HepG2 (cell line): ENCODE measurements at regions not wholly inside any gene's neighbourhood (a gene's known extent, or its start where the extent isn't known, plus 50 kb on each side); places are given as distances from the start of the nearest gene placed in this dataset.

ENCODE experiments used
- ATAC-seq: fragments of 200-7000 bp; cut with Tn5 transposase; 3 replicates; pipeline ENCODE4 v1.9.1; 2020; ENCODE audit warnings: mild to moderate bottlenecking, moderate library complexity
- BruUV-seq: library from RNA; stranded (reverse); fragments of 400-500 nt; replicated peaks from 2 replicates; lab custom pipeline; 2021; lab: Mats Ljungman, UMichigan
- CTCF ChIA-PET: fragments of 300-600 bp; formaldehyde crosslinking; extraction: SDS; loops from one replicate; lab custom pipeline; 2021; ENCODE audit warnings: low total read pairs, inconsistent platforms, low intra/inter-chr PET ratio; lab: Yijun Ruan, JAX
- POLR2A ChIA-PET: fragments of 350-600 bp; sonication (Branson Sonifier 250); formaldehyde crosslinking; loops from one replicate; lab custom pipeline; 2020; ENCODE audit warnings: antibody characterized with exemption, inconsistent platforms; lab: Yijun Ruan, JAX
- DNase-seq: peaks from one replicate; pipeline ENCODE4 v3.0.0-alpha.2; 2015; ENCODE audit warnings: low spot score
- FAIRE-seq: peaks from 3 replicates; lab custom pipeline; 2011; peaks lifted over from hg19 to GRCh38; lab: Jason Lieb, UNC
- H2AFZ ChIP-seq: one replicate; pipeline ENCODE4 v1.6.1; 2011; ENCODE audit warnings: low read length, inconsistent platforms
- H3K27ac ChIP-seq: fragments of 300-600 bp; 3 replicates; pipeline ENCODE4 v1.8.0; 2011; ENCODE audit warnings: mixed run types, mild to moderate bottlenecking, mixed read lengths, low read length, inconsistent platforms; ENCODE audit not compliant: insufficient read depth; ENCODE audit errors: extremely low read length
- H3K27me3 ChIP-seq, 2 experiments: fragments of 200-600 bp in 1 of 2; 2 replicates in 1 of 2; 3 replicates in 1 of 2; pipeline versions ENCODE4 v1.6.0 to v1.8.0; 2011; ENCODE audit warnings: low read length in 2 of 2, mild to moderate bottlenecking in 2 of 2, moderate library complexity in 2 of 2, inconsistent platforms in 1 of 2; ENCODE audit not compliant: insufficient read depth in 2 of 2, control insufficient read depth in 1 of 2
- H3K36me3 ChIP-seq, 2 experiments: fragments of 200-600 bp in 1 of 2; replicated peaks in 1 of 2; 2 replicates in 1 of 2; 3 replicates in 1 of 2; pipeline versions ENCODE4 v1.5.1 to v1.8.0; 2011; ENCODE audit warnings: low read length in 2 of 2, inconsistent platforms in 1 of 2; ENCODE audit not compliant: insufficient read depth in 2 of 2, control insufficient read depth in 1 of 2
- H3K4me1 ChIP-seq: 2 replicates; pipeline ENCODE4 v1.5.1; 2012; ENCODE audit warnings: low read length, inconsistent platforms; ENCODE audit not compliant: insufficient read depth
- H3K4me2 ChIP-seq: 2 replicates; pipeline ENCODE4 v1.6.0; 2011; ENCODE audit warnings: low read depth, low read length, inconsistent platforms
- H3K4me3 ChIP-seq, 3 experiments: fragments of 200-600 bp in 1 of 3; sonication (generic), shearing (Covaris generic) in 1 of 3; replicated peaks in 1 of 3; 2 replicates each; pipeline ENCODE4 v1.5.1; 2011 to 2016; ENCODE audit warnings: low read length in 3 of 3, inconsistent platforms in 2 of 3, low read depth in 2 of 3, mild to moderate bottlenecking in 2 of 3, control low read depth in 1 of 3, mixed read lengths in 1 of 3; ENCODE audit not compliant: insufficient read depth in 1 of 3
- H3K79me2 ChIP-seq: one replicate; pipeline ENCODE4 v1.6.1; 2011; ENCODE audit warnings: low read length, inconsistent platforms; ENCODE audit not compliant: insufficient read depth
- H3K9ac ChIP-seq: 2 replicates; pipeline ENCODE4 v1.6.0; 2011; ENCODE audit warnings: mild to moderate bottlenecking, low read depth, low read length, inconsistent platforms; ENCODE audit not compliant: insufficient read depth
- H3K9me3 ChIP-seq: 2 replicates; pipeline ENCODE4 v1.5.1; 2012; ENCODE audit warnings: mild to moderate bottlenecking, low read length
- H4K20me1 ChIP-seq: 2 replicates; pipeline ENCODE4 v1.6.0; 2011; ENCODE audit warnings: inconsistent platforms, mild to moderate bottlenecking, low read length, moderate library complexity; ENCODE audit not compliant: insufficient read depth
- CCAR2 ChIP-seq: fragments of 200-400 bp; formaldehyde crosslinking; optimal IDR thresholded peaks from 2 replicates; pipeline ENCODE3; 2018; ENCODE audit warnings: low read depth, mild to moderate bottlenecking, low read length, moderate library complexity
- EED ChIP-seq: sonication (generic); formaldehyde crosslinking; IDR thresholded peaks from 2 replicates; pipeline ENCODE4 v1.5.0; 2020; ENCODE audit warnings: mild to moderate bottlenecking, missing genetic modification reagents
- HNRNPUL1 ChIP-seq: fragments of 200-400 bp; formaldehyde crosslinking; IDR thresholded peaks from 2 replicates; pipeline ENCODE4 v1.6.1; 2017; ENCODE audit warnings: low read depth, mild to moderate bottlenecking, low read length, moderate library complexity
- POLR2AphosphoS2 ChIP-seq: IDR thresholded peaks from 2 replicates; pipeline ENCODE4 v1.6.1; 2011; ENCODE audit warnings: low read depth, low read length, improper control_type of control experiment
- ZBED4 ChIP-seq: sonication (generic); formaldehyde crosslinking; IDR thresholded peaks from 2 replicates; pipeline ENCODE4 v1.4.0; 2020; ENCODE audit warnings: missing genetic modification reagents, borderline replicate concordance
- ZNF3 ChIP-seq: IDR thresholded peaks from 2 replicates; pipeline ENCODE4 v1.7.0; 2017; ENCODE audit warnings: inconsistent platforms
- ZNF598 ChIP-seq: sonication (generic); formaldehyde crosslinking; IDR thresholded peaks from 2 replicates; pipeline ENCODE4 v1.5.1; 2020; ENCODE audit warnings: mild to moderate bottlenecking, missing genetic modification reagents, borderline replicate concordance
- WGBS: methylation state at CpG from one replicate; pipeline ENCODE4 v1.1.6; 2017; ENCODE audit warnings: low lambda C conversion rate; 5-methylcytosine and 5-hydroxymethylcytosine counted together
- in situ Hi-C: cut with HindIII; loops from 2 replicates; pipeline ENCODE4 v1.10.0; 2017; ENCODE audit warnings: low pct_unique_long_range_greater_than_20kb; ENCODE audit not compliant: extremely low pct_ligation_motif_present
- intact Hi-C: fragments of 100-400 bp; cut with micrococcal nuclease; formaldehyde crosslinking; loops from one replicate; pipeline ENCODE4 v1.10.0; 2022; ENCODE audit not compliant: unreplicated experiment
- TF ChIP-seq, protein P1 (sequence below): sonication (generic); formaldehyde crosslinking; IDR thresholded peaks from 2 replicates; pipeline ENCODE4 v1.4.0; 2020; ENCODE audit warnings: missing genetic modification reagents

DNA sequence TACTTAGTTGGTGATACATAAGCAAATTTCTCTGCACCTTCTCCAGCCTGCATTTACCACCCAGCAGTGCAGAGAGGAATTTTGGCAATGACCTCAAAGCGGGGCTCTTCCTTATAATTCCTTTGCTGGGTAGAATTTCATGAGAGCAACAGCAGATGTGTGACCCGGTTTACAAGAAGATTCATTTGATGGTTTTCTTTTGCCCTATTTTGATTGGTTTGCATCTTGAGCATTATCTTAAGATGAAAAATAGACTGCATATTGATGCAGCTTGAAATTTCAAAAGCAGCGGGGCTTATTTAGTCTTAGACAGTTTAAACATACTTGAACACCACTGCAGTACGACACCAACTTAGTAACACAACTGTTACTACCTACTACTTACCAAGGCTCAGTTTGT lies 378.9 kb downstream of the TTLL7 start:
- intact Hi-C loops (no loop called here), in situ Hi-C loops (no loop called here)
- no peaks in the 10 kb centered on the region for H4K20me1 ChIP-seq
- H3K9me3 ChIP-seq = peaks cover 67% of the 10 kb centered on the region
- H3K27ac ChIP-seq = no peak overlapping the region
- no peaks in the 10 kb centered on the region for H3K4me1 ChIP-seq
- WGBS = 20% methylated on average over 4 of the region's 4 CpGs
- TF ChIP-seq, protein P1, sequence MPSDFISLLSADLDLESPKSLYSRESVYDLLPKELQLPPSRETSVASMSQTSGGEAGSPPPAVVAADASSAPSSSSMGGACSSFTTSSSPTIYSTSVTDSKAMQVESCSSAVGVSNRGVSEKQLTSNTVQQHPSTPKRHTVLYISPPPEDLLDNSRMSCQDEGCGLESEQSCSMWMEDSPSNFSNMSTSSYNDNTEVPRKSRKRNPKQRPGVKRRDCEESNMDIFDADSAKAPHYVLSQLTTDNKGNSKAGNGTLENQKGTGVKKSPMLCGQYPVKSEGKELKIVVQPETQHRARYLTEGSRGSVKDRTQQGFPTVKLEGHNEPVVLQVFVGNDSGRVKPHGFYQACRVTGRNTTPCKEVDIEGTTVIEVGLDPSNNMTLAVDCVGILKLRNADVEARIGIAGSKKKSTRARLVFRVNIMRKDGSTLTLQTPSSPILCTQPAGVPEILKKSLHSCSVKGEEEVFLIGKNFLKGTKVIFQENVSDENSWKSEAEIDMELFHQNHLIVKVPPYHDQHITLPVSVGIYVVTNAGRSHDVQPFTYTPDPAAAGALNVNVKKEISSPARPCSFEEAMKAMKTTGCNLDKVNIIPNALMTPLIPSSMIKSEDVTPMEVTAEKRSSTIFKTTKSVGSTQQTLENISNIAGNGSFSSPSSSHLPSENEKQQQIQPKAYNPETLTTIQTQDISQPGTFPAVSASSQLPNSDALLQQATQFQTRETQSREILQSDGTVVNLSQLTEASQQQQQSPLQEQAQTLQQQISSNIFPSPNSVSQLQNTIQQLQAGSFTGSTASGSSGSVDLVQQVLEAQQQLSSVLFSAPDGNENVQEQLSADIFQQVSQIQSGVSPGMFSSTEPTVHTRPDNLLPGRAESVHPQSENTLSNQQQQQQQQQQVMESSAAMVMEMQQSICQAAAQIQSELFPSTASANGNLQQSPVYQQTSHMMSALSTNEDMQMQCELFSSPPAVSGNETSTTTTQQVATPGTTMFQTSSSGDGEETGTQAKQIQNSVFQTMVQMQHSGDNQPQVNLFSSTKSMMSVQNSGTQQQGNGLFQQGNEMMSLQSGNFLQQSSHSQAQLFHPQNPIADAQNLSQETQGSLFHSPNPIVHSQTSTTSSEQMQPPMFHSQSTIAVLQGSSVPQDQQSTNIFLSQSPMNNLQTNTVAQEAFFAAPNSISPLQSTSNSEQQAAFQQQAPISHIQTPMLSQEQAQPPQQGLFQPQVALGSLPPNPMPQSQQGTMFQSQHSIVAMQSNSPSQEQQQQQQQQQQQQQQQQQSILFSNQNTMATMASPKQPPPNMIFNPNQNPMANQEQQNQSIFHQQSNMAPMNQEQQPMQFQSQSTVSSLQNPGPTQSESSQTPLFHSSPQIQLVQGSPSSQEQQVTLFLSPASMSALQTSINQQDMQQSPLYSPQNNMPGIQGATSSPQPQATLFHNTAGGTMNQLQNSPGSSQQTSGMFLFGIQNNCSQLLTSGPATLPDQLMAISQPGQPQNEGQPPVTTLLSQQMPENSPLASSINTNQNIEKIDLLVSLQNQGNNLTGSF (CRISPR knock-in tag) = no peak
- TF ChIP-seq CCAR2 (no peak), ZNF3 (CRISPR knock-in tag) (no peak), ZNF598 (no peak), HNRNPUL1 (no peak), EED (CRISPR knock-in tag) (no peak), POLR2AphosphoS2 (no peak), ZBED4 (no peak)
- no peaks in the 10 kb centered on the region for H3K79me2 ChIP-seq
- H3K9ac ChIP-seq = no peak overlapping the region
- BruUV-seq = no TSS peak
- no peaks in the 10 kb centered on the region for H3K27me3 ChIP-seq
- POLR2A ChIA-PET = no interaction called here
- no peak overlapping the region for H2AFZ ChIP-seq
- CTCF ChIA-PET = no interaction called here
- no peak overlapping the region for H3K4me3 ChIP-seq
- ATAC-seq = no peak
- no peaks in the 10 kb centered on the region for H3K36me3 ChIP-seq
- H3K4me2 ChIP-seq = no peak overlapping the region
- FAIRE-seq = no peak
- no peak for DNase-seq
